Osteoblast (primary cell): ENCODE measurements at regions not wholly inside any gene's neighbourhood (a gene's known extent, or its start where the extent isn't known, plus 50 kb on each side); places are given as distances from the start of the nearest gene placed in this dataset.

Source experiments
- DNase-seq: peaks from one replicate; pipeline ENCODE4 v3.0.0; 2011; ENCODE audit warnings: low spot score, mixed read lengths; ENCODE audit not compliant: insufficient read length; ENCODE audit errors: missing footprints
- H2AFZ ChIP-seq: 2 replicates; pipeline ENCODE4 v1.6.0; 2011; ENCODE audit warnings: mild to moderate bottlenecking, low read length
- H3K27ac ChIP-seq: 2 replicates; pipeline ENCODE4 v1.5.1; 2011; ENCODE audit warnings: mild to moderate bottlenecking, low read depth, low read length, moderate library complexity
- H3K27me3 ChIP-seq: 2 replicates; pipeline ENCODE4 v1.6.0; 2012; ENCODE audit warnings: mild to moderate bottlenecking, control low read depth, inconsistent platforms, low read length, moderate library complexity; ENCODE audit not compliant: insufficient read depth
- H3K36me3 ChIP-seq: 2 replicates; pipeline ENCODE4 v1.5.1; 2011; ENCODE audit warnings: mild to moderate bottlenecking, low read length, control low read depth, moderate library complexity; ENCODE audit not compliant: insufficient read depth
- H3K4me1 ChIP-seq: 2 replicates; pipeline ENCODE4 v1.5.1; 2011; ENCODE audit warnings: mild to moderate bottlenecking, low read length, control low read depth, moderate library complexity; ENCODE audit not compliant: insufficient read depth
- H3K4me2 ChIP-seq: 2 replicates; pipeline ENCODE4 v1.6.0; 2011; ENCODE audit warnings: mild to moderate bottlenecking, low read length; ENCODE audit not compliant: insufficient read depth
- H3K4me3 ChIP-seq: fragments of 200-600 bp; sonication (generic); 3 replicates; pipeline ENCODE4 v1.5.1; 2012; ENCODE audit warnings: mild to moderate bottlenecking, low read length, inconsistent platforms; ENCODE audit not compliant: insufficient read depth
- H3K79me2 ChIP-seq: 2 replicates; pipeline ENCODE4 v1.6.0; 2012; ENCODE audit warnings: mild to moderate bottlenecking, low read length, control low read depth, inconsistent platforms; ENCODE audit not compliant: insufficient read depth
- H3K9me3 ChIP-seq: 2 replicates; pipeline ENCODE4 v1.5.1; 2011; ENCODE audit warnings: low read depth, low read length, control low read depth
- H4K20me1 ChIP-seq: 2 replicates; pipeline ENCODE4 v1.6.0; 2012; ENCODE audit warnings: mild to moderate bottlenecking, low read length, control low read depth; ENCODE audit not compliant: insufficient read depth
- CTCF ChIP-seq: IDR thresholded peaks from 2 replicates; pipeline ENCODE4 v1.5.1; 2011; ENCODE audit warnings: mild to moderate bottlenecking, low read depth, low read length, moderate library complexity; ENCODE audit errors: extremely low read depth

- no peak for TF ChIP-seq CTCF
- Histone ChIP-seq H4K20me1 (no peaks in the 10 kb centered on the region), H3K4me1 (no peaks in the 10 kb centered on the region), H3K36me3 (no peaks in the 10 kb centered on the region), H3K79me2 (no peaks in the 10 kb centered on the region), H3K4me3 (no peak overlapping the region), H3K27ac (no peak overlapping the region), H2AFZ (no peak overlapping the region), H3K4me2 (no peak overlapping the region), H3K9me3 (no peaks in the 10 kb centered on the region), H3K27me3 (no peaks in the 10 kb centered on the region)
- DNase-seq, result no peak
These were observed 340.5 kb upstream of the OBI1 start for GRCh38 chr13:78999494-78999893.

GRCh38 chr13:78998630-78999315, 339.8 kb upstream of the OBI1 start:
- Histone ChIP-seq H3K27ac (no peak overlapping the region), H3K9me3 (no peaks in the 10 kb centered on the region), H3K79me2 (no peaks in the 10 kb centered on the region), H3K36me3 (no peaks in the 10 kb centered on the region), H3K27me3 (no peaks in the 10 kb centered on the region), H3K4me2 (no peak overlapping the region), H4K20me1 (no peaks in the 10 kb centered on the region), H3K4me1 (no peaks in the 10 kb centered on the region), H3K4me3 (no peak overlapping the region), H2AFZ (no peak overlapping the region)
- no peak for TF ChIP-seq CTCF
- no peak for DNase-seq

GRCh38 chr13:78997902-78998629, 339.1 kb upstream of the OBI1 start:
- Histone ChIP-seq H3K27me3 (no peaks in the 10 kb centered on the region), H3K4me2 (no peak overlapping the region), H2AFZ (no peak overlapping the region), H3K4me3 (no peak overlapping the region), H3K4me1 (no peaks in the 10 kb centered on the region), H3K9me3 (no peaks in the 10 kb centered on the region), H3K36me3 (no peaks in the 10 kb centered on the region), H4K20me1 (no peaks in the 10 kb centered on the region), H3K79me2 (no peaks in the 10 kb centered on the region), H3K27ac (no peak overlapping the region)
- DNase-seq, result no peak
- no peak for TF ChIP-seq CTCF

GRCh38 chr13:78993792-78994191, 334.8 kb upstream of the OBI1 start:
- no peak for TF ChIP-seq CTCF
- H3K4me2 ChIP-seq, result no peak overlapping the region
- no peaks in the 10 kb centered on the region for H3K79me2 ChIP-seq
- no peaks in the 10 kb centered on the region for H3K9me3 ChIP-seq
- H4K20me1 ChIP-seq, result no peaks in the 10 kb centered on the region
- no peak for DNase-seq
- H2AFZ ChIP-seq, result no peak overlapping the region
- H3K4me1 ChIP-seq, result no peaks in the 10 kb centered on the region
- no peaks in the 10 kb centered on the region for H3K27me3 ChIP-seq
- H3K27ac ChIP-seq, result no peak overlapping the region
- H3K4me3 ChIP-seq, result no peak overlapping the region
- no peaks in the 10 kb centered on the region for H3K36me3 ChIP-seq
